Activated effector memory CD4-positive, alpha-beta T cell treated with anti-CD3 and anti-CD28 coated beads, Interleukin-2, amount 50 U/mL, for 16 hours (primary cell): ENCODE measurements at regions not wholly inside any gene's neighbourhood (a gene's known extent, or its start where the extent isn't known, plus 50 kb on each side); places are given as distances from the start of the nearest gene placed in this dataset.
"Not testable (repeated sequence)": the region's sequence is repeated elsewhere in the genome, so short reads cannot be mapped to it uniquely, and the experiment has no call there.

Source experiments
- DNase-seq: peaks from one replicate; pipeline ENCODE4 v3.0.0-alpha.2; 2020

GRCh38 chr15:77877869-77878577, 199.5 kb downstream of the TBC1D2B start:
- no peak for DNase-seq

DNA sequence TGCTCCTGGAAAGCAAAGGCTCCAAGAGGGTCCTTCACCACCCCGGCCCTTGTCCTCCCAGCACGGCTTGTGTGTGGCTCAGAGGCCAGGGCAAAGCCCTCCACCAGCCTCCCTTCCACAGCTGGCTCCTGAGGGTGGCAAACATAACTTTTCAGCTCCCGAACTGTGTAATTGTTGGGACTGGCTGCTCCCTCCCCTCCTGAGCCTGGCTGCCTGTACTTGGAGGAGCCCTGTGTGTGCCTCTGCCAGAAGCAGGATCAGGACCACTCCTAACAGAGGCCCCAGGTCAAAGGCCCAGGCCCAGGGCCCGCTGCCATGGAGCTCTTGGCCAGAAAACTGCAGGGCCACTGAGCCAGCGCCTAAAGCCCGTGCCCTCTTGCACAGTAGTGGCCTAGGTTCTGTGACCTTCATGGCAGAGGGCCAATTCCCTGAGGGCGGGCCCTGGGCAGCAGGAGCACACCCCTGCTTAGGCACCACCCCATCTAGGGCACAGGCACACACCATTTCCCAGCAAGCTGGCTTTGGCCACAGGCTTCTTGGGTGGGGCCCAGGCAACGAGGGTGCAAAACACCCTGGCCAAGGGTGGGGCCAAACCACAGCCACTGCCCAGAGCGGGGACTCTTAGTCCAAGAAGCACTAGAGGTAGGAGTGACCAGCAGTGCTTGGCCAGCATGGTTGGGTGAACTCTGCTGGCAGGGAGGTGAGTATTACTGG, 201.2 kb downstream of the TBC1D2B start:
- DNase-seq = not testable (repeated sequence)

GRCh38 chr15:77875066-77875721, 202.3 kb downstream of the TBC1D2B start:
- not testable (repeated sequence) for DNase-seq

DNA sequence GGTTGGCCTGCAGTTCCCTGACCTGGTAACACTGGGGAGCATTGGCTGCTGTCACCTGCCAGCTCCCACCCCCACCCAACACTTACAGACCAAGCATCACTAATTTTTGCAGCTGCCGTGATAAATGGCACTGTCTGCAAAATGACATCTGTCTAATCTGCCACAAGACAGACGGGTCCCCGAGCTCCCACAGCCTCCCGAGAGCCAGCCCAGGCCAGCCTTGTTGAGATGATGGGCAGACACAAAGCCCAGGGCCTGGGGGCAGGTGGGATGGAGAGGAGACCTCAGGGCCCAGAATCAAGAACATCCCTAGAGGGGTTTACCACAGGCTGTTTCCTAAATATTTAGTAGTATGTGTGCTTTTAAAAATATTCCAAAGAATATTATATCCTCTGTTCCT, 203.4 kb downstream of the TBC1D2B start:
- DNase-seq = no peak

DNA sequence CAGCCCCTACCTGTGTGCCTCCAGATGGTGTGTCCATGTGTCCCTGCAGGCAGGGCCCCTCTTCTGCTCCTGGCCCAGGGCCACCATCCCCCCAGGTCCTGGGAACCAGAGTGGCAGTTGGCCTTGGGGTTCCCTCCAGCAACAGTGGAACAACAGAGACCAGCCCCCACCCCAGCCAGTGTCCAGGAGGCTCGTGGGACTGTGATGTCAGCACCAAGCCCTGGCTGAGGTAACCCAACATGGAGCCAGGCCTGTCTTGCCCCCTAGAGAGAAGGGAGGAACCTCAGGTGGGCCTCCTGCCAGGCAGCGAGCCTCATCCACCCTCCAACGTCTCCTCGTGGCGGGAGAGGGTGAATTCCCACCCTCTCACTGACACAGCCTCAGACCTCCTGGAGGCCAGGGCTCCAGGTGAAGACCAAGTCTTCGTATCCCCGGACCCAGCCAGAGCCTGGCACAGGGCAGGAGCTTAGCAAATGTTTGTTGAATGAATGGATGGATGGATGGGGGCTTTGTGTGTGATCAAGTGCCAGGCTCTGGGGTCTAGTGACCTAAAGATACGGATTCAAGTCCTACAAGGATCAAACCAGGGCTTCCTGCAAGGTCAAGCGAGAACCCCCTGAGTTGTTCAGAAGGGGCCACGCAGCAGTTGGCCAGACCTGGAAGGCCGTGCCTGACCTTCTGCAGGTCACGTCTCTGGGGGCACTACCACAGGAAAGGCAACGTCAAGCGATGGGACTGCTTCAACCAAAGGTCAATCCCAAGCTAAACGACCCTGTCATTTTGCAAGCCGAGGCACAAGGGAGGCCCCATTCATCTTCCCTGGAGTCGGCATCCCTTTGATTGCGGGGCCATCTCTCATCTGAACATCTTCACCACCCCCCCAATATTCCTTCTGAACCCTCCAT, 204.7 kb downstream of the TBC1D2B start:
- not testable (repeated sequence) for DNase-seq

DNA sequence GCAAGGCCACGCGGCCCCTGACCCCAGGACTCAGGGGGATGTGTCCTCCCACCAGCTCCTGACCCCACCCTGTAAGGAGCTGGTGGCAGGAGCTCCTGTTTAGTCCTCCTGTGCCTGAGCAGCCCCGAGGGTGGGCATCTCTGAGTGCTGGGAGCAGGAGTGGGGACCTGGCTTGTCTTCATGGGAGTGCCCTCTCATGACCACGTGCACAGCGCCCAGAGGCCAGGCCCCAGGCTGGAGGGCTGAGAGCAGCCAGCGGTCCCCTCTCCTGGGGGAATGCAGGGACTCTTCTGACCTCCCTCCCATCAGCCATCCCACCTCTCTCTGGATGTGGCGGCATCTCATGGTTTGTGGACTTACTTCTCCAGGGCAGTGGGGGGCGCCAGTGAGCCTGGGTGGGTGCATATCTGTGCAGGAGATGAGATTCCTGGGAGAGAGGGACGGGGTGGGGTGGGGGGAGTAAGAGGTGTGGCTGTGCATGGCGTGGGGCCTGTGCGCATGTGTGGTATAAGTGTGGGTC, 205.6 kb downstream of the TBC1D2B start:
- no peak for DNase-seq

DNA sequence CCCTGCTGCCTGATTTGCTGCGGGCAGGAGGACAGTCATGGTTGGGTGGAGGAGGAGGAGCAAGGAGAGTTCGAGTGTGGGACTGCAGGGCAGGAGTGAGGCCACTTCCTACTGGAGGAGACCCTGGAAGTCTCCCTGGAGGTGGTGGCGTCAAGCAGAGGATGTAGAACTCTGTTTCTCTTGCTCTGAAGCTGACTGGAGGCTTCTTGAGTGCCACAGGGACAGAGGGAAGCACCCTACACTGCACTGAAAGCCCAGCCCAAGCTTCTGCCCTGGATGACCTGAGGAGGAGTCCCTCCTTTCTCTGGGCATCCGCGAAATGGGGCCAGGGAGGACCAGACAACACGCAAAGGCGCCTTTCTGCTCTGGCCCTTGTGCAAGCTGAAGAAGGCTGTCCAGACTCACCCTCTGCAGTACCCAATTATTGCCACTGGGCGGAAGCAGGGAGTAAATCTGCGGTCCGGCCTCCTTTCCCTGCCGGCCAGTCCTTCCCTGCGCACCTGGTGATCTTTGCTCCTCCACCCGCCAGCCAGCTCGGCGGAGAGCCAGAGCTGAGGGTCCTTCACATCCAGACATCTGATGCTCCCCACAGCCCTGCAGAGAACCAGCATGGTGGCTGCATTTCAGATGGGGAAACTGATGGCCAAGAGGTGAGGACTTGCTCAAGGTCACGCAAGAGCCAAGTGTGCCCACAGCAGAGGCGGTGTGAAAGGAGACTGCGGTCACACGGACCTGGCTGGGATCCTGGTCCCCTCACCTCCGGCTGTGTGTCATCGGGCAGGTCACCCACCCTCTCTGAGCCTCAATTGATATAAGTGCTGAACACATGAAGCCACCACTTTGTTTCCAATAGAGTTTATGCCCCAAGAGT, 207.1 kb downstream of the TBC1D2B start:
- peak; percentile 72 for DNase-seq

GRCh38 chr15:77869021-77869895, 208.3 kb downstream of the TBC1D2B start:
- DNase-seq = peak; percentile 50

- DNase-seq = peak; percentile 47
Measured at GRCh38 chr15:77868048-77868629, 209.4 kb downstream of the TBC1D2B start.

GRCh38 chr15:77867266-77868047, 210.1 kb downstream of the TBC1D2B start:
- peak; percentile 42 for DNase-seq

DNA sequence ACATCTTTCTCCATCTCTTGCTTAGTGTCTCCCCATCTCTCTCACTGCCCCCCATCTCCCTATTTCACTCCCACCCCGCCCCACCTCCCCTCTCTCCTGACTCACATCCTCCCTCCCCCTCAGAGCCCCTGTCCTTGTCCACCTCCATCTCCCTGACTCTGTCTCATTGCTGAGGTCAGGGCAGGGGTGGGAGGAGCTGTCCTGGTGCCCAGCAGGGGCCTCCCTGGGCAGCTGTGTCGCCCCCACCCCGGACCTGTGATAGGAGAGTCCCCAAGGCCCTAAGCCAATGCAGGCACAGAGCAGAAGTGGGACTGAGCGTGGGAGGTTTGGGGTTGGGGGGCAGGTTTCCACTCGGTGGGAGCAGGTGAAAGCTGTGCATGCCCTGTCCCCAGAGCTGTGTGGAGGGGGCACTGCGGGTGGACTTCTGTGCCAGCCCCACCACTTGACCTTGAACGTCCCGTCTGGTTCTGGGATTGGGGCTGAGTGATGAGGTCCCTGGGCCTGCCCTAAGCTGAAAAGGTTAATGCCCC, 210.8 kb downstream of the TBC1D2B start:
- peak; percentile 24 for DNase-seq

DNA sequence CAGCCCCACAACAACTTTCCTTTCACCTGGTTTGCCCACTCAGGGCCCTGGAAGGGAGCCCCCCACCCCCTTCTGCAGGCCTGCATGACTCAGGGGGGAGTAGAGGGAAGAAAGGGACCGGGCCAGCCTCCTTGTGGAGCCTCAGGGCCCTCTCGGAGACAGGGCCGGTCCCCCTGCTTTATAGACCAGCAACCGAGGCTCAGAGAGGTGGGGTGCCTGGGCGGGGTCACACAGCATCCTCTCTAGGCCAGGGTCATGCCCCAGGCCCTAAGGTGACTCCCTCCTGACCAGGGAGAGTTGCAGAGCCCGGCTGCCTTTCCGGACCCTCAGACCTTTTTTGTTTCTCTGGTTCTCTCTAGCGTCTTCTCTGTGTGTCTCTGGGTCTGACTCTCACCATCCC, 211.3 kb downstream of the TBC1D2B start:
- DNase-seq = peak; percentile 49

DNA sequence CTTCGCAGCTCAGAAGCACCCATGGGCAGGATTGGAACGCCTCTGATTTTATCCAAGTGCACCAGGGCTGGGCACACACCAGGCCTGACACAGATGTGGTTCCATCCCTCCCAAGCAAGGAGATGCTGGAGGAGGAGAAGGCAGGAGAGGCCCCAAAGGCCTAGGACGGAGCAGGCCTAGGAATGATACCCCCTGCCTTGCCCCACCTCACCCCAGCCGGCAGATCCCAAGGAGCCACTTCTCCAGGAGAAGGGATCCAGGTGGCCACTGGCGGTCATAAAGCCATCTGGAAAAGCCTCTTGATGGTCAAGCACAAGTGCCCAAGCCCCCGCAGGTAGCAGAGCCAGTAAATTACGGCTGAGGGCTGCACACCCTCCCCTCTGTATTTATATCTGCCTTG, 211.8 kb downstream of the TBC1D2B start:
- peak; percentile 44 for DNase-seq

DNA sequence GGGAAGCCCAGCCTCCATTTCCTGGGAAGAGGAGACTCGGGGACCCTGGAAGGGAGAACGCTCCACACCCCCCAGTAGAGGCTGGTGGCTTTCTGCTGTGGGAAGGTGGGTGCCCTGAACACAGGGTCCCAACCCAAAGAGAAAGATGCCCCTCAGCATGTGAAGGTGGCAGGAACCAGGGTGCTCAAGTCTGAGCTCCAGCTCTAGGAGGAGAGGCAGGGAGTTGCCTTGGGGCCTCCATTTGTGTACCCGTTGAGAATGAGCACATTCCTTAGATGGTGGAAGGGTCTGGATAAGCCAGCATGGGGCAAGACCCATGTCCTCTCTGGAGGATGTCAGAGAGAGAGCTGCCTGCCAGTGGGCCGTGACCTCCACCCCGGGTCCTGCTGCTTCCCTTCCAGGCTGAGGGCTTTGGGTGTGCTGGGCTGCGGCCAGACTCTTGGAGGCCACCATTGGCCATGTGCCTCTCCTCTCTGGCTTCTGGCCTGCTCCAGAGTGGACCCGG, 212.4 kb downstream of the TBC1D2B start:
- peak; percentile 14 for DNase-seq

GRCh38 chr15:77864211-77865105, 213.1 kb downstream of the TBC1D2B start:
- peak; percentile 56 for DNase-seq

DNA sequence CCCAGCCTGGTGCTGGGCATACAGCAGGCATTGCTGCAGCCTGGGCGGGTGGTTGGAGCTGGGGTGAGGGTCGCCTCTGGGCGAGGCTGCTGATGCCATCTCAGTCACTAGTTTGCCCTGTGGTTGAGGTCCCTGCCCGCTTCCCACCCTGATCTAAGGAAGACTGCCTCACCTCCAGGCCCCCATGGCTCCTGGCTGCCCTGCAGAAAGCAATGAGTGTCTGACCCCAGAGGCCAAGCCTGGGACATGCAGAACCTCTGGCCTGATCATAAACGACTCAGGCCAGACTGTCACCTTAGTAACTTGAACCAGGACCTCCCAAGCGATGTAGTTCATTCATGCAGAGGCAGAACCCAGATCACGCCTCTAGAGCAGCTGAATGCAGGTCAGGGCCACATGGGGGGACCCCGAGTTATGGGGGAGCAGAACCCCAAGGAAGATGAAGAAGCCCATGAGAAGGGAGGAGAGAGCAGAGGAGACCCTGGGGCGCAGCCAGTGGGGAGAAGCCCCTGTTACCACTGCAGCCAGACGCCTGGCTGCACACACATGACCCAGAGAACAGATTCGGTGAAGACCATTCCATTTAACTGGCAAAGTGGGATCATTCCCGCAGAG, 213.9 kb downstream of the TBC1D2B start:
- DNase-seq = peak; percentile 46

DNA sequence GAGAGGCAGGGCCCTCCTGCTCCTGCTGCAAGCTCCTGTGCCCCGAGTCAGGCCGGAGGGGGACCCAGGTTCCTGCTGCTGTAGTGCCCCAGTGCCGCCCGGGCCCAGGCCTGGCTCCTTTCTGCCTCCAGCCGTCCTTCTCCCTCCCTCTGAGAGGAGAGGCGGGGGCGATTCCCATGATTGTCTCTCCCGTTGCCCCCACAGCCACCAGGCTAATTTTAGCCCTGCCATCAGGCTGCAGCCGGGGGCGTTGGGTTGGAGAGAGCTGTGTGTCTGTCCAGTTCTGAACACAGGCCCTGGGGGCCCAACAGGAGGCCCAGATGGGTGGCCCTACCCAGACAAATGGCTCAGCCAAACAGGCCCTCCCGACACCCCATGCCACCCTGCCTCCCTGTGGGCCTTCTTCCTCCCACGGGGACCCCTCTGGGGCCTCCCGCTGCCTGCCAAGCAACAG, 214.8 kb downstream of the TBC1D2B start:
- DNase-seq = peak; percentile 55
